GM19328 (cell line): ENCODE measurements at regions not wholly inside any gene's neighbourhood (a gene's known extent, or its start where the extent isn't known, plus 50 kb on each side); places are given as distances from the start of the nearest gene placed in this dataset.

Experiments
- ATAC-seq: cut with Tn5 transposase; IDR thresholded peaks from one replicate; pipeline ENCODE4 v1.9.1; 2021; ENCODE audit warnings: mild to moderate bottlenecking, moderate library complexity; ENCODE audit not compliant: unreplicated experiment

DNA sequence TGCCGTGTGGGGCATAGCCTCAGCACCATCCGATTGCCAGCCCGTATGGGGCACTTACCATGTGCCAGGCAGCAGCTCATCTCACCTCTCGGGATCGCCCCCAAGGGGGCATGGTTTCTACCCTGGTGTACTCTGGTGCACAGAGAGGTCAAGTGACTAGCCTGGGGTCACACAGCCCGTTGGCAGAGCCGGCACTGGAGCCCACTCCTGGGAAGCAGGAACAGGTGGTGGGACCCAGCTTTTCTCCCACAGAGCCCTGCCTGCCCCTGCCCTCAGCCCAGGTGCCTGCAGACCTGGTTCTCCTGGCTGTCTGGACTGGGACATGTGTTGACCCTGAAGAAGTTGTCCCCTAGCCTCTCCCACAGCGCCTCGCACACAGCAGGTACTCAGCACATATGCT is 141.8 kb upstream of the CIBAR2 start:
- no peak for ATAC-seq

DNA sequence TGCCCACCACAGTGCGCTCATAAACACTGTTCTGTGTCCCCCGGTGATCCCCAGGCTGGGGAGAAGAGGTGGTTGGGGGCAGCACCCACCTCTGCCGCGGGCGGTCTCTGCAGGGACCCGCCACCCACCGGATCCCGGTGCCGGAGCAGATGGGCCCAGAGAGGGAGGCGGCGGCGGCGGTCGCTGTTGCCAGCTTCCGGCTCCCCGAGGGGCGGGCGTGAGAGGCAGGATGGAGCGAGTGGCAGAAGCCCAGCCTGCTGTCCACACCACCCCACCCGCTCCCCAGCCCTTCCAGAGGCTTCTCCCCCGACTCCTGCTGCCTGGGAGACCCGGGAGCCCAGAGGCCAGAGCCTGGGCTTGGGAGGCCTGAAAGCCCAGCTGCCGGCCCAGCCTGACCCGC is 142.6 kb upstream of the CIBAR2 start:
- no peak for ATAC-seq

DNA sequence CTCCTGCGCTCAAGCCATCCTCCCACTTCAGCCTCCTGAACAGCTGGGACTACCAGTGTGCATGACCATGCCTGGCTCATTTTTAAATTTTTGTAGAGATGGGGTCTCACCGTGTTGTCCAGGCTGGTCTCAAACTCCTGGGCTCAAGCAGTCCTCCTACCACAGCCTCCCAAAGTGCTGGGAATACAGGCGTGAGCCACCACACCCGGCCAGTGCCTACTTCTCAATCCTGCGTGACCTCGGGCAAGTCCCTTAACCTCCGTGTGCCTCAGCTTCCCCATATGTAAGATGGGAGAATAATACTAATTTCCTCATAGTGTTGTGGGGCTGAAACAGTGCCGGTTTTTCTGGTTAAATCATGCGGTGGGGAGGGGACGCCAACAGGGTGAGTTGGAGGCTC is 143.5 kb upstream of the CIBAR2 start:
- no peak for ATAC-seq

DNA sequence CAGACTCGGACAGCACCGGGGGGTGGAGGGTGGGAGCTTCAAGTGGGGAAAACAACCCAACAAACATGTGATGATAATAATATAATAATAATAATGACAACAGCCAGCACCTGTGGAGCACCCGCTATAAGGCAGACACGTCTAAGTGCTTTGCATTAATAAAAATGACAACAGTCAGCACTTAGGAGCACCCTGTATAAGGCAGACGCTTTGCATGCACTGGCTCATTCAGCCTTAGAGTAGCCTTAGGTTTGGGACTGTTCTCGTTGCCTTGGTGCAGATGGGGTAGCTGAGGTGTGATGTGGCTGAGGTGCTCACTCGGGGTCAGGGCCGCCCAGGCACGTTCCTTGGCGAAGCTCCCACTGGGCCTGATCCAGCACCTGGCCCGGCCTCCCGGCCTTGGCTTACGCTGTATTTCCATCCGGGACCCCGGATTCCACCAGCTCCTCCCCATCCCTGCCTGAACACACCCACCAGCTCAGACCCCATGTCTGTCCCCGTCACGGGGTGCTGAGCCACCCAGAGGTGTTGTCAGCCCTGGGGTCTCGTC is 144.0 kb upstream of the CIBAR2 start:
- ATAC-seq, result no peak

DNA sequence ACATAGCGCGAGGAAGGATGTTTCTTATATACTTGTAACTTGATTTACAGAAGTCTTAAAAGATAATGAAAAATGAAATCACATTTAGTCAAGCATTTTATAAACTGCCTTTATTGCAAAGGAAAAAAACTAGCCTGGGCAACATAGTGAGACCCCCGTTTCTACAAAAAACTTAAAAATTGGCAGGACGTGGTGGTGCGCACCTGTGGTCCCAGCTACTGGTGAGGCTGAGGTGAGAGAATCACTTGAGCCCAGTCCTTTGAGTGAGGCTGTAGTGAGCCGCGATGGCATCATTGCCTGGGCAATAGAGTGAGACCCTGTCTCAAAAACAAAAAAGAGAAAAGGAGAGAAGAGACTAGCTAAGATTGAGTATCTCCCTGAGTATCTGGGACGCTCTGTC is 145.2 kb upstream of the CIBAR2 start:
- ATAC-seq, result no peak

DNA sequence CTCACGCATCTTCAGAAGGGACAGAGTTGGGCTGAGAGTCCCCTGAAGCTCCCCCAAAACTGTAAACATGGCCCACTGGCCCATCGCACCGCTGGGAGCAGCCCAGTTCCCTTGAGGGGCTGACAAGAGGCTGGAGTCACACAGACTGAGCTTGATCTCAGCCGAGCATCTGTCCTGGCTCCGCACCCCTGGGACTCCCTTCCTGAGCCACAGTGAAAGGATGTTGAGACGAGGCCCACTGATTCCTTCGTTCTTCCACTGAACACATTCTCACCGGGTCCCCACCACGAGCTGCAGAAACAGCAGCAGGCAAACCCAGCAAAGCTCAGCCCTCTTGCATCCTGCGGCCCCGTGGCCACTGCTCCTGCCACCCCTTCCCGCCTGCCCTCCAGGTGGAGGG is 145.9 kb upstream of the CIBAR2 start:
- ATAC-seq, result no peak

DNA sequence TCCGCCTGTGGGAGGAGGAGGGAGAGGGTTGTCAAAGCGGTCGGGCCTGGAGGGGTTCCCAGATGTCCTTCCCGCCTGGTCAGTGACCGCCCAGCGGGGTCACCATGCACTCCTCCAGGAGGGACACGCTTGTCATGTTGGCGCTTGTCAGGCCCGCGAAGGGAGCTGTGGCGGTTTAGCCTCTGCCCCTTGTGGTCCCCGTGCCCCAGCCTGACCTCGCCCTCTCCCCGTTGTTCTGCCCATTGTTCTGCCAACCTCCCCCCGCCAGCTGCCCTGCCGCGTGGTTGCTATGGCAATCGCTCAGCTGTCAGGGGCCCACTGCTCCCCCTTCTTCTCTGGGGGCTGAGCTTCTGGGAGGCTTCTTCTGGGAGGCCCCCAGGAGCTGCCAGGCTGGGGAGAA is 146.4 kb upstream of the CIBAR2 start:
- ATAC-seq, result no peak

DNA sequence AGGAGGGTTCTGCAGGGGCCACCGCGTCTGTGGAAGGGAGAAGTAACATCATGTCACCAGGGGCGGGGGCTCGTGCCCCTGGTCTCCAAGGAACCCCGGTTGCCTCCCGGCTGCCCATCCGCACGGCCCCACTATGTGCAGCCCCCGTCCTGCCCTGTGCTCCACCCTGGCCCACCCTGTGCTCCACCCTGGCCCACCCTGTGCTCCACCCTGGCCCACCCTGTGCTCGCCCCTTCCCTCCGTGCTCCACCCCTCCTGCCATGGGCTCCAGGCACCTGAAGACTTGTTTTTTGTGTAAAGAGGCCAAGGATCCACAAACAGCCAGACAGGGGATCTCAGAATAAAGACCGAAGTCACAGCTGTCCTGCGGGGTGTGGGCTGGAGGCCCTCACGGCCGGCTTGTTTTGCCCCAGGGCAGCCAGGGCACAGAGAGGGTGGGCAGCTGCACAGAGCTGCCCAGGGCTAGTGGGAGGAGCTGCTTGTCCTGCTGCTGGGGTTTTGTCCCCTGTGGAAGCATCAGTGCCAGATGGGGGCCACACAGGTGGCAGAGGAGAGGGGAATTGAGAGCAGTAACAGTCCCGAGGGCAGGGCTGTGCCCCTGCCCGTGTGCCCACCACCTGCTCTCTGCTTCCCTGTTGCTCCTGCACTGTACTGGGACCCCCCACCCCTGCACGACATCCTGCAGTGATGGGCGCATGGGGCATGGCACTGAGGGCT is 147.0 kb upstream of the CIBAR2 start:
- ATAC-seq, result no peak

DNA sequence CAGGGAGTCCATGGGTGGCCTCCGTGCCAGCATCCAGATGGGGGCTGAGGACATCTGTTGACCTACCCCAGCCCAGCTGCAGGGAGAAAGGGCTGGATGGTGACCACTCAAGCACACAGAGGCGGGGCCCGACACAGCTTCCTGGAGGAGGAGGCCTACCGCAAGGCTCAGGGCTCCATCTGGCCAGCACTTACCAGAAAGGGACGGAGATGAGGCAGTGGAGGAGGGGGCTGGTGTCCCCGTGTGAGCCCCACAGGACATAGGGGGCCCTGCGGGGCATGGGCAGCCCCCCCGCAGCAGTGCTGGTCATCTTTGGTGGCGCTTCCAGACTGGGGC is 147.5 kb upstream of the CIBAR2 start:
- no peak for ATAC-seq

DNA sequence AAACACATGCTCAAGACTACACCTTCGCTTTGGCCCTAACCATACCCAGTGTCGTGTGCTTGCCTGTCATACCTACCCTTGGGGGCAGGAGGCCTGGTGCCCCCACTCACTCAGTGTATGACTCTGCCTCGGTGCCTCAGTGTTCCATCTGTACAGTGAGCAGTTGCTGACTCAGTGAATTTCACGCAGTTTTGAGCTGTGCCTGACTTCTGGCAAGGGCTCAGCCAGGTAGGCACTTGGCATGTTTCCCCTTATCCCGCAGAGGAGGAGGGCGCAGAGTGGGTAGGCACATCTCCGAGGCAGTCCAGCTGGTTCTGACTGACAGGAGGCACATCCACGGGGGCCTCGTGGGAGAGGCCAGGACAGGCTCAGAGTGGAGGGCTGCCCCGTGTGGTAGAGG is 148.9 kb upstream of the CIBAR2 start:
- no peak for ATAC-seq

DNA sequence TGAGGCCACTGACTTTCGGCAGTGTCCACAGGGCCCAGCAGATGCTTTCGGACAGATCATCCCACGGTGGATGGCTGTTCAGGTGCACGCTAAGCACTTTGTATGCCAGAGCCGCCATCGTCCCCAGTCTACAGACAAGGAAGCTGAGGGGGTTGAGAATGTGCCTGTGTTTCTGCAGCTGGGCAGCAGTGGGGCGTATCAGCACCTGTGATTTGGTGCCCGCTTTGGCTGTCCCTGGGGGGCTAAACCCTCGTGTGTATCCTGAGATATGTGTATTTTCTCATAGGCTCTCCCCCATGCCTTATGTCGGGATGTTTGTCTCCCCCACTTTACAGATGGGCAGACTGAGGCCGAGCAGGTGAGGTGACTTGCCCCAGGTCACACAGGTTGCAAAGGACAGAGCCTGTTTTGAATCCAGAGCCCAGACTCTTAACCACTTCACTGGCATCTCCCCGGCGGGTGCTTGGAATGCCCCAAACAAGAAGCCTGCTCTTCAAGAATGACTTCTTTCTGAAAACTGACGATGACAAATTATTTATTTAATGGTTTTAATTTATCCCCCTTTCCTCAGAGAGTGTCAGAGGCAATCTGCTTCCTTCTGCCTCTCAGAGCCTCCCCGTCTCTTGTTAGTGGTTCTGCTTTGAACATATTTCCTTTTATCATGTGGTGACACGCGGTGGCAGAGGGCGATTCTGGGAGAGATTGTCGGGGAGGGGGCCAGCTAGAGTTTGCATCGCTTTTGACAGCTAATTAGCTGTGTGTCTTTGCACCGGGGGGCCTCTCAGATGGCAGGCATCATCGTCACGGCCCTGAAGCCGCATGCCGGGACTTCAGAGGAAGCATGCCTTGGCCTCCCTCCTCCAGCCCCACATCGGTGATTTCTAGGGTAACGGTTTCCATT is 149.6 kb upstream of the CIBAR2 start:
- ATAC-seq, result no peak

DNA sequence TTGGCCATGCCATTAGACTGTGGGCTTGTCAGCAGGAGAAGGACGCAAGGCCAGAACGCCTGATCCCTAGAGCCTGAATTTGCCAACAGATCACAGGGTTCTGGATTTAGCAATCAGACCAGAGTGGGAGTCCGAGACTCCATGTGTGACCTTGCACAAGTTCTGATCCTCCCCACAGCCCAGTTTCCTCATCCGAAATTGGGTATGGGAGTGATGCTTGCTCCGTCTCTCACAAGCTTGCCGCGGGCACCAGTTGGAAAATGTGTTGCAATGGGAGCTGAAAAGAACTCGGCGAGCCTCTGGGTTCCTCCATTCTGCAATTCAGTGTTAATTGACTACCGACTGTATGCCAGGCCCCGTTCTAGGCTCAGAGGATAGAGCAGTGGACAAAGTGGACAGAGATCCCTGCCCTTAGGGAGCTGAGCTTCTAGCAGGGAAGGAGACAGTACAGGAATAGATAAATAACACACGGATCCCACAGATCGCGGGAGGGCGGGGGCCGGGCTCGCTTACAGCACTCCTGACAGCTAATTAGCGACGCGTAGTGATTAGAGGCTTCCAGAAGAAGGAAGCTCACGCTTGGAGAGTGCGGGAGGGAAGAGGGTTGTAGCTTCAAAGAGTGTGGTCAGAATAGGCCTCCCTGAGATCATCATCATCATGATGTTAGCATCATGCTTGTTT is 150.4 kb upstream of the CIBAR2 start:
- ATAC-seq, result no peak

DNA sequence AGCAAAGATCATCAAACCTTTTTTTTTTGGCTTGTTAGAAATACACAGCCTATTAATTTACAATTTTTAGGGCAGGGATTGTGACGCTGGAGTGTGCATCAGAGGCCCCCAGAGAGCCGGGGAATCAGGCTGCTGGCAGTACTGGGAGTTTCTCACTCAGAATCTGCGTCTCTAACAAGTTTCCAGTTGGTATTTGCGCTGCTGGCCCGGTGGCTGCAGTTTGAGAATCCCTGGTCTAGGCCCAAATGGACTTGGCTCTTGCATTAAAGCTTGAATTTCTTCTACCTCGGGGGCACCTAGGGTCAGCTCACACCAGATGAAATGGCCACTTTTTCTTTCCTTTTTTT is 150.9 kb upstream of the CIBAR2 start:
- no peak for ATAC-seq

DNA sequence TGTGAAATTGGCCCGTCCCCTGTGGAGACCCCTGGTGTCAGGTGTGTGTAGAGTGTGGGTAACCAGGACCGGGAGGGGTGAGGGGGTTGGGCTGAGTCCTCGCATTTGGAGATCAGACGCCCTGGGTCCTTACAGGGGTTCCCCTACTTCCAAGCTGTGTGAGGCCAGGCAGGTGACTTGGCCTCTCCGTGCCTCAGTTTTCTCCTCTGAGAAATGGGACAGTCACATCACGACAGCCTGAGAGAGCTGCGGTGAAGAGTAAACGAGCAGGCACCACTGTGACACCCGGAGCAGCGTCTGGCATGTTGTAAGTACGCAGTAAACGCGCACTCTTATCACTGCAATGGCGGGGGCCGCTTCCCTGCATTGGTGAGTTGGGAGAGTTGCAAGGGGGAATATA is 152.5 kb upstream of the CIBAR2 start:
- no peak for ATAC-seq

DNA sequence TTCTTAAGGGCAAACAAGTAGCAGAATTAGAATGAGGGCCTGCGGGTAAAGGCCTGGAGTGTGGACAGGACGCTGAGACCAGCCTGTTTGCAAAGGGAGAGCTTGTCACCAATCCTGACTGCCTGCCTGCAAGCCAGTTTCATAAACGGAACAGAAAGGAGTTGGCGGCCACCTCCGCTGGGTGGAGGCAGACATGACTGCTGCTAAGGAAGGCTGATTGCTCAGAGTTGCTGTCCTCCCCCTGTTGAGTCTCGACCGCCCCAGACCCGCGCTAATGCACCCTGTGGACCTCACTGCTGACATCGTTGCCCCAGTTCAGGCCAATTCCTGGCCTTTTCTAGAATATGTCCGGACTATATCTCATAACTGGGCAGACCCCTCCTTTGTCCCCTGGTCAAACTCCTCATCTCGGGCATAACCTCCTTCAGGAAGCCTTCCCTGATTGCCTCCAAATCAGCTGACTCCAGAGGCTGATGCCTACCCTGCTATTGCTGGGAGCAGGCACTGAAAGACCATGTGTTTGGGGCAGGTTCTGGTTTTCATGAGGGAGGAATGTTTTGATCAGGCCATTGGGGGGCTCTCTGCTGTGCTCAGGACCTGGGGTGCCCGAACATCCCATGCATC is 153.0 kb upstream of the CIBAR2 start:
- ATAC-seq, result no peak

DNA sequence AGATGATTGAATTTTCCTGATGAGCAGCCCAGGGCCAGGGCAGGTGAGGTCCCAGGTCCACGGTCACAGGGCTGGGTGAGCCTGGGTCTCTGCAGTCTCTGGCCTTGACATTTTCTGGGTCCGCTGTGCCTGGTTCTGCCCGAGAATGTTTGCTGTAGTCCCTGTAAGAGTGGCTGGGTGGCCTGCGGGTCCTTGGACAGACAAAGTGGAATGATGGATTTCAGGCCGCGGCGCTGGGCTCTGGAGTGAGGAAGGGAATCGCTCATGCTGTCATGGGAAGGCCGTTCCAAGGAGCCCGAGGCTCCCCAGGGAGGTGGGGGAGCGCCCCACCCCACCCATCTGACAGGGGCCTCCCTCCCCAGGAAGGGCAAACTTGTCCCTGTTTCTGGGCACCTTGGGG is 153.5 kb upstream of the CIBAR2 start:
- ATAC-seq, result no peak

DNA sequence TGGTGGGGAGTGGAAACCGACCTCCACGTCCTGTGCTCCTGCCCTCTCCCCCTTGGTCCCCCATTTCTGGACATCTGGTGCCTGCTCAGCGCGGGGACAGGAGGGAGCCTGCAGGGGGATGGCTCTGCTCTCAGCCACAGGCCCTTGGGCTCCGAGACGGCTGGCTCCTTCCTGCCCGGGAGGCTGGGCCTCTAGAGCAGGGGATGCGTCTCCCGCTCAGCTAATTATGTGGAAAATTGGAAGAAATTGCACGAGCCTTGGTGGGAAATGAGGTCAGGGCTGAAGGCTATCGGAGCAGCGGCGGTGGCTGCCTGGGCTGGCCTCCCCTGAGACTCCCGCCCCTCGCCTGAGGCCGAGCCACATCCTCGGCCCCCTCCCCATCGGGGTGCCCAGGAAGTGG is 154.6 kb upstream of the CIBAR2 start:
- ATAC-seq, result no peak

DNA sequence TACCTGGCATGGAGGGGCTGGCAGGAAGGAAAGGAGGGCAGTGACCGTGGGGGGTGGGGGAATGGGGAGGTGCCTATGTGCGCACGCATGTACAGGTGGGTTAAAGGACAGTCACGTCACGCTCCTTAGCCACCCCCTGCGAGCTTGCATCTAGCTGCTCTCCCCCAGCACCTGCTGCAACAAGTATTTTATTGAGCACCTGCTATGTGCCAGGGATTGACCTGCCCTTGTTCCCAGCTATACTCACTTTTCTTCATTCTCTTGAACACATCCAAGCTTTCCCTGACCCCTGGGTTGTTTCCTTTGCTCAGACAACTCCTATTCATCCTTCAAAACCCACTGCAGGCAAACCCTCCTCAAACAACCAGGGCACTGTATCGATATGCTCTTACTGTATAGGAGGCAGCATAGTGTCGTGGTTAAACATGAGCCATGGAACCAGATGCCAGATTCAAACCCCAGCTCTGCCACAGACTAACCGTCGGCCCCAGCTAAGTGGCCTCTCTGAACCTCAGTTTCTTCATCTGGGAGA is 155.2 kb upstream of the CIBAR2 start:
- ATAC-seq, result no peak

DNA sequence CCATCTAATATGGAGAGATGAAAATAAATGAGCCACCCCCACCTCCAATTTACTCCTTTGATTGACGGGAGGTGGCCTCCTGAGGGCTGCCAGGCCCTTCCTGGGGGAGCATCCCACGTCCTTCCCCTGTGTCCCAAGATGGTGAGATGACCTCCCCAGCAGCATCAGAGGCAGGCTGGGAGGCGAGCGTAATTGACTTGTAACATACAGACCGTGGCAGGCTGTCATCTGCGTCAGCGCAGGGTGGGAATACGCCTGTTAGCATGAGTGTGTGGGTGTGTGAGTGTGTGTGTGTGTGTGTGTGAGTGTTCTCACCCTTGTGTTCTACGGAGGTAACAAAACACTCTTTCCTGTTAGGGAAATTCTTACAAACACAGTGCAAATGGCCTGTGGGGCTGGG is 156.9 kb upstream of the CIBAR2 start:
- ATAC-seq, result no peak

DNA sequence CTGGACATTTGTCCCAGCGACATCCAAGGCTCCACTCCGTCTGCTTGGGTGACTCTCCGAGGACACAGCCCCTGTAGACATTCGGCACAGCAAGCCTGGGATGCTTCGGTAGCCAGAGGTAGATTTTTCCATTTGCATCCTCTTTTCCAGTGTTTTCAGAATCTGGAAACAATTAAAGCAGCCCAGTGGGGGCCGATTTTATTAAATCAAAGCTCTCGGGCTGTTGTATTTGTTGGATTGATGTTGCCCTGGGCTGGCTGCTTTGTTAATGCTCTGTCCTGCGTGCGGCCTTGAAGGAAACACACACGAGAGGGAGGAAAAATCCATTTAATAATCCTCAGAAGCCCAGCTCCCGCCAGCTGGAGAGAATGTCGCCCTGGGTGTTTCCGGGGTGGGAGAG is 158.1 kb upstream of the CIBAR2 start:
- ATAC-seq, result no peak

DNA sequence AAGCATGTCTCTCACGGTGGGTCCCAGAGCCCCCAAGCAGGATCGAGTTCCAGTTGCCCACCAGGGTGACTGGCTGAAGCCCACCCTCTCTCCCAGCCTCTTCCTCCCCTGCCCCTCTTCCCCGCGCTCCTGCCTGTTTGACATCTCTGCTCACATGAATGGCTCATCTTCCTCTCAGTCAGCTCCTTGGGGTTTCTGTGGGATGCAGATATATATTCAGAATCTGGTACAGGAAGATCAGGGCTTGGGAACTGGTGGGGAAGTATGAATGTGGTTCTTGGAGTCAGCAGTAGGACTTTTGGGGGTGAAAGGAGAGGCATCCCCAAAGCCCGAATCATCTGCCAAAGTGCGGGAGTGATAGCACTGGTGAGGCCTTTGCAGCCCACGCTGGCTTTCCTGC is 158.9 kb upstream of the CIBAR2 start:
- ATAC-seq, result no peak
